ENCODE measurements at regions not wholly inside any gene's neighbourhood (a gene's known extent, or its start where the extent isn't known, plus 50 kb on each side); places are given as distances from the start of the nearest gene placed in this dataset.

DNA sequence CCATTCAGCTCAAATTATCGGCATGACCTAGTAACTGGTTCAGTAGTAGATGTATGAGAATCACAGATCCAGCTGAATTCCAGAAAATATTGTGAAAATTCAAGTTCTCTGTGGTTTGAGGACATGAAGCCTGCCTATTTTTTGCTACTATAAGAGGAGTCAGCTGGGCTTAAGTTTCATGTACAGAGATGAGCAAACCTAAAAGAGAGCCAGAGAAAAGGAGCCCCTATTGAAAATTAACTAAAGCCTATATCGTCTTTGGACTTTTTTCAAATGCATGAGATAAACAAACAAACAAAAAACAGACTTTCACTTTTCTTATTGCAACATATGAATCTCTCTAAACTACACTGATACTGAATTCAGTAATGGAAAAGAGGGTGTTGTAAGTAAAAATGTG, 106.8 kb upstream of the SPRY2 start:
- DNase-seq (ENCODE audit: low read depth, low spot score): no peak
- FAIRE-seq: no peak
- Histone ChIP-seq H3K27me3 (ENCODE audit: control insufficient read depth in 2 of 2, insufficient read depth in 2 of 2, low read length in 2 of 2) (no peaks in the 10 kb centered on the region), H4K20me1 (replicated peaks; ENCODE audit: control insufficient read depth, extremely low read depth, insufficient read depth, low read length) (no peaks in the 10 kb centered on the region), H3K9ac (replicated peaks; ENCODE audit: extremely low read depth, insufficient read depth, low read length) (no peak overlapping the region), H3K27ac (ENCODE audit: insufficient read depth, low read depth, low read length) (no peak overlapping the region), H3K36me3 (ENCODE audit: control insufficient read depth in 2 of 2, extremely low read depth in 1 of 2, insufficient read depth in 2 of 2, low read length in 2 of 2) (no peaks in the 10 kb centered on the region), H3K79me2 (ENCODE audit: control insufficient read depth, insufficient read depth, low read length) (no peaks in the 10 kb centered on the region), H3K4me3 (replicated peaks in 1 of 3; ENCODE audit: insufficient read depth in 1 of 3, low read depth in 1 of 3, low read length in 3 of 3) (no peak overlapping the region), H3K9me3 (replicated peaks; ENCODE audit: control insufficient read depth, insufficient read depth, low read length) (no peaks in the 10 kb centered on the region), H3K9me1 (replicated peaks; ENCODE audit: control insufficient read depth, extremely low read depth, insufficient read depth, low read length) (no peaks in the 10 kb centered on the region), H2AFZ (ENCODE audit: low read depth, low read length) (no peak overlapping the region), H3K4me2 (ENCODE audit: insufficient read depth, low read length) (no peak overlapping the region), H3K4me1 (ENCODE audit: control insufficient read depth, extremely low read depth, insufficient read depth, low read length) (no peaks in the 10 kb centered on the region)
- no TSS peak for BruUV-seq (replicated peaks)
- intact Hi-C loops (cut with micrococcal nuclease) (no loop called here), dilution Hi-C loops (cut with MboI; ENCODE audit: extremely low pct_ligation_motif_present, low sequenced_read_pairs) (no loop called here)
- TF ChIP-seq, protein P1, sequence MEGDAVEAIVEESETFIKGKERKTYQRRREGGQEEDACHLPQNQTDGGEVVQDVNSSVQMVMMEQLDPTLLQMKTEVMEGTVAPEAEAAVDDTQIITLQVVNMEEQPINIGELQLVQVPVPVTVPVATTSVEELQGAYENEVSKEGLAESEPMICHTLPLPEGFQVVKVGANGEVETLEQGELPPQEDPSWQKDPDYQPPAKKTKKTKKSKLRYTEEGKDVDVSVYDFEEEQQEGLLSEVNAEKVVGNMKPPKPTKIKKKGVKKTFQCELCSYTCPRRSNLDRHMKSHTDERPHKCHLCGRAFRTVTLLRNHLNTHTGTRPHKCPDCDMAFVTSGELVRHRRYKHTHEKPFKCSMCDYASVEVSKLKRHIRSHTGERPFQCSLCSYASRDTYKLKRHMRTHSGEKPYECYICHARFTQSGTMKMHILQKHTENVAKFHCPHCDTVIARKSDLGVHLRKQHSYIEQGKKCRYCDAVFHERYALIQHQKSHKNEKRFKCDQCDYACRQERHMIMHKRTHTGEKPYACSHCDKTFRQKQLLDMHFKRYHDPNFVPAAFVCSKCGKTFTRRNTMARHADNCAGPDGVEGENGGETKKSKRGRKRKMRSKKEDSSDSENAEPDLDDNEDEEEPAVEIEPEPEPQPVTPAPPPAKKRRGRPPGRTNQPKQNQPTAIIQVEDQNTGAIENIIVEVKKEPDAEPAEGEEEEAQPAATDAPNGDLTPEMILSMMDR (IDR thresholded peaks at IDR 0.05; ENCODE audit: extremely low read depth in 1 of 2, insufficient read depth in 1 of 2, low read depth in 1 of 2, low read length in 2 of 2): no peak
- TF ChIP-seq EZH2 (IDR thresholded peaks at IDR 0.05; ENCODE audit: borderline replicate concordance, low read depth, low read length, severe bottlenecking) (no peak), GATA2 (IDR thresholded peaks at IDR 0.05; ENCODE audit: insufficient read depth, insufficient read length, low read depth, low read length) (no peak), POLR2AphosphoS5 (IDR thresholded peaks at IDR 0.05; ENCODE audit: insufficient read depth, low read depth, low read length) (no peak), POLR2A (IDR thresholded peaks at IDR 0.05; ENCODE audit: low read depth, low read length) (no peak), JUN (IDR thresholded peaks at IDR 0.05; ENCODE audit: borderline replicate concordance, insufficient read depth, insufficient read length, low read depth) (no peak), MYC (IDR thresholded peaks at IDR 0.05; ENCODE audit: low read depth, low read length) (no peak)
- TF ChIP-seq, protein P2, sequence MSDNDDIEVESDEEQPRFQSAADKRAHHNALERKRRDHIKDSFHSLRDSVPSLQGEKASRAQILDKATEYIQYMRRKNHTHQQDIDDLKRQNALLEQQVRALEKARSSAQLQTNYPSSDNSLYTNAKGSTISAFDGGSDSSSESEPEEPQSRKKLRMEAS (IDR thresholded peaks at IDR 0.05; ENCODE audit: insufficient read depth, insufficient read length): no peak
- ChIA-PET POLR2A (no interaction called here), CTCF (interaction anchor here (1.2 to 1.6 kb wide), 2 partner anchors 88 to 570 kb away, joined by 3 to 4 read pairs; no protein-coding TSS in a partner anchor)

Measured in endothelial cell of umbilical vein (primary cell).